Thyroid gland (tissue), 4 donors: ENCODE measurements at regions not wholly inside any gene's neighbourhood (a gene's known extent, or its start where the extent isn't known, plus 50 kb on each side); places are given as distances from the start of the nearest gene placed in this dataset.
"Not testable (repeated sequence)": the region's sequence is repeated elsewhere in the genome, so short reads cannot be mapped to it uniquely, and the experiment has no call there.

Experiments
- CTCF ChIP-seq, 6 experiments: fragments of 200-600 bp in 3 of 6; fragments of 450-650 bp in 3 of 6; sonication (generic) in 3 of 6; IDR thresholded peaks; one replicate each; pipeline ENCODE4 v1.5.1; 2016 to 2019; ENCODE audit warnings: antibody characterized with exemption in 6 of 6, mild to moderate bottlenecking in 2 of 6, inconsistent platforms in 1 of 6, moderate library complexity in 1 of 6
- POLR2A ChIP-seq, 2 donors: fragments of 450-650 bp; IDR thresholded peaks; one replicate each; pipeline ENCODE4 v1.6.1; 2017; ENCODE audit warnings: antibody characterized with exemption in 2 of 2, mild to moderate bottlenecking in 2 of 2, moderate library complexity in 1 of 2

GRCh38 chr20:56756658-56757057, 127.6 kb downstream of the TFAP2C start:
- TF ChIP-seq CTCF, POLR2A (IDR thresholded peaks at IDR 0.05): not testable (repeated sequence)
